AG04450 (cell line): ENCODE measurements at regions not wholly inside any gene's neighbourhood (a gene's known extent, or its start where the extent isn't known, plus 50 kb on each side); places are given as distances from the start of the nearest gene placed in this dataset.
"Not testable (repeated sequence)": the region's sequence is repeated elsewhere in the genome, so short reads cannot be mapped to it uniquely, and the experiment has no call there.

Experiments used
- CTCF ChIA-PET: fragments of 300-600, 350-600 bp; formaldehyde crosslinking; extraction: SDS; loops from one replicate; lab custom pipeline; 2022; ENCODE audit warnings: antibody characterized with exemption, inconsistent platforms; lab: Charles Lee
- POLR2A ChIA-PET: fragments of 350-600 bp; formaldehyde crosslinking; extraction: SDS; loops from one replicate; lab custom pipeline; 2021; ENCODE audit warnings: antibody characterized with exemption, inconsistent platforms; lab: Yijun Ruan, JAX
- DNase-seq: peaks from one replicate; pipeline ENCODE4 v3.0.0-alpha.2; 2011; ENCODE audit warnings: low read depth, low spot score
- H3K27ac ChIP-seq: one replicate; pipeline ENCODE4 v1.5.1; 2012; ENCODE audit warnings: low read depth, low read length, control low read depth
- H3K27me3 ChIP-seq: one replicate; pipeline ENCODE4 v1.6.0; 2012; ENCODE audit warnings: low read length; ENCODE audit not compliant: control insufficient read depth, insufficient read depth
- H3K4me3 ChIP-seq: 2 replicates; pipeline ENCODE4 v1.5.1; 2011; ENCODE audit warnings: mild to moderate bottlenecking, low read depth, low read length, control low read depth
- H3K9me3 ChIP-seq: 2 replicates; pipeline ENCODE4 v1.5.1; 2012; ENCODE audit warnings: low read length; ENCODE audit not compliant: control insufficient read depth, insufficient read depth
- TF ChIP-seq, protein P1 (sequence below): IDR thresholded peaks from 2 replicates; pipeline ENCODE4 v1.5.1; 2011; ENCODE audit warnings: low read depth, low read length, control low read depth, inconsistent platforms

DNA sequence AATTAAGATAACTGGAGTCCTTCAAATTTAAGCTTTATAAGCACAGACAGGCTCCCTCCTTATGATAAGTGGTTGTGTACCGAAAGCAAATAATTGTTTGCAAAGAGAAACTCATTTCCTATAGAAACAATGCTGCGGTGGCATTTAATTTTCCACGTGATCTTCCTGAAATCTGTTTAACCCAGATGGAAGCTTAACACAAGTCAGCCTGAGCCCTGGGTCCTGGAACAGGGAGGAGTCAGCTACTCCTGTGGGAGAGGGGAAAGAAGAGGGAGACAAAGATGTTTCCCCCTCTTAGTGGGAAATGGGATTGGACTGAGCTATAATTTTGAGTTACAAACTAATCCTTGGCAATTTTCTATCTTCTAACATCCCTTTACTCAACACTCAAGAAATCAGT lies 136.5 kb downstream of the ELOVL4 start:
- Histone ChIP-seq H3K27ac (no peak overlapping the region), H3K9me3 (no peaks in the 10 kb centered on the region), H3K27me3 (no peaks in the 10 kb centered on the region), H3K4me3 (no peak overlapping the region)
- TF ChIP-seq, protein P1, sequence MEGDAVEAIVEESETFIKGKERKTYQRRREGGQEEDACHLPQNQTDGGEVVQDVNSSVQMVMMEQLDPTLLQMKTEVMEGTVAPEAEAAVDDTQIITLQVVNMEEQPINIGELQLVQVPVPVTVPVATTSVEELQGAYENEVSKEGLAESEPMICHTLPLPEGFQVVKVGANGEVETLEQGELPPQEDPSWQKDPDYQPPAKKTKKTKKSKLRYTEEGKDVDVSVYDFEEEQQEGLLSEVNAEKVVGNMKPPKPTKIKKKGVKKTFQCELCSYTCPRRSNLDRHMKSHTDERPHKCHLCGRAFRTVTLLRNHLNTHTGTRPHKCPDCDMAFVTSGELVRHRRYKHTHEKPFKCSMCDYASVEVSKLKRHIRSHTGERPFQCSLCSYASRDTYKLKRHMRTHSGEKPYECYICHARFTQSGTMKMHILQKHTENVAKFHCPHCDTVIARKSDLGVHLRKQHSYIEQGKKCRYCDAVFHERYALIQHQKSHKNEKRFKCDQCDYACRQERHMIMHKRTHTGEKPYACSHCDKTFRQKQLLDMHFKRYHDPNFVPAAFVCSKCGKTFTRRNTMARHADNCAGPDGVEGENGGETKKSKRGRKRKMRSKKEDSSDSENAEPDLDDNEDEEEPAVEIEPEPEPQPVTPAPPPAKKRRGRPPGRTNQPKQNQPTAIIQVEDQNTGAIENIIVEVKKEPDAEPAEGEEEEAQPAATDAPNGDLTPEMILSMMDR, result no peak
- no peak for DNase-seq
- ChIA-PET POLR2A (no interaction called here), CTCF (interaction anchor here (0.8 kb wide), 1 partner anchor 57 kb away, joined by 4 read pairs; no protein-coding TSS in a partner anchor)

DNA sequence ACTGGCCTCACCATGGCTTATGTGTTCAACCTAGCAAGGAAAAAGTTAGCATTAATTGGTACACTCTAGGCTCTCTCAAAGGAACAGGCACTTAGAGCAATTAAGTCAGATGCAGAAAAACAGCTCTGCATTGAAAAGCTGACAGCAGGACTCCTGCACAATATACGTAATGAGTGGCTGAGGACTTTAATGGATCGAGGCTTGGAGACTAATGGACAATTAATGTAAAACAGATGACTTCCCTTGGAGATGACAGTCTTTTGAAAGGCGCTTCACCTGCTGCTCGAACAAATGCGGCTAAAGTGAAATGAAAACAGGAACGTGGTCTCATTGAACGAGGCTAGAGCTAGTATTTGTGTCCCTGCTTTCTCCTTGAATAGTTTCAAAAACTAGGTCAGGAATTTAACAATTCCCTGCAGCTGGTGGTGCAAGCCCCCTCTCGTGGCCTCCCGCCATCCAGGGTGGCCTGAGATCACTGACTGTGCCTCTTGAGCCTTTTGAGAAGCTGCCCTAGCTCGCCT lies 137.1 kb downstream of the ELOVL4 start:
- no peak for DNase-seq
- CTCF ChIA-PET, result interaction anchor here (0.6 to 1.0 kb wide), 2 partner anchors 58 to 224 kb away, joined by 4 to 5 read pairs; no protein-coding TSS in a partner anchor
- H3K27ac ChIP-seq, result no peak overlapping the region
- POLR2A ChIA-PET, result no interaction called here
- no peak overlapping the region for H3K4me3 ChIP-seq
- H3K9me3 ChIP-seq, result no peaks in the 10 kb centered on the region
- TF ChIP-seq, protein P1, result no peak
- H3K27me3 ChIP-seq, result no peaks in the 10 kb centered on the region

DNA sequence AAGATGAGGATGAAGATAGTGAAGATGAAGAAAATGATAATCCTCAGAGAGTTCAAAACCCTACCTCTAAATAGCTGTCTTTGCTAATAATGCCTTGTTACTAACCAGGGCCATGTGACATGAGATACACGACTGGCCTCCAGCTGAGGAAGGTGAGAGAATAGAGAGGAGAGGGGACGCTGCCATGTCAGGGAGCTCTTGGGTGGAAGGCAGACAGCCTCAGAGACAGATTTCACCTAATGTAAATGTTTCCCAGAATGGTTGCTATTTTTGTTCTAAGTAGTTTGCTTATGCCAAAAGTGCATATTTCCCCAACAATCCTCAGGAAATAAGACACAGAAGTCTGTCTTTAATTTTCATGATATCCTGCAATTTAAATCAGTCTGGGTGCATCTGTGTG lies 138.4 kb downstream of the ELOVL4 start:
- H3K27ac ChIP-seq, result no peak overlapping the region
- TF ChIP-seq, protein P1, result no peak
- H3K27me3 ChIP-seq, result no peaks in the 10 kb centered on the region
- DNase-seq, result no peak
- no peaks in the 10 kb centered on the region for H3K9me3 ChIP-seq
- ChIA-PET CTCF (interaction anchor here (2.0 kb wide), 1 partner anchor 60 kb away, joined by 7 read pairs; no protein-coding TSS in a partner anchor), POLR2A (no interaction called here)
- no peak overlapping the region for H3K4me3 ChIP-seq

DNA sequence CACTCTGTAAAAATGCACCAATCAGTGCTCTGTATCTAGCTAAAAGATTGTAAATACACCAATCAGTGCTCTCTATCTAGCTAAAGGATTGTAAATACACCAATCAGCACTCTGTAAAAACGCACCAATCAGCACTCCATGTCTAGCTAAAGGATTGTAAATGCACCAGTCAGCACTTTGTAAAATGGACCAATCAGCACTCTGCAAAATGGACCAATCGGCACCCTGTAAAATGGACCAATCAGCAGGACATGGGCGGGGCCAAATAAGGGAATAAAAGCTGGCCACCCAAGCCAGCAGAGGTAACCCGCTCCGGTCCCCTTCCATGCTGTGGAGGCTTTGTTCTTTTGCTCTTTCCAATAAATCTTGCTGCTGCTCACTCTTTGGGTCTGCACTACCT lies 140.7 kb downstream of the ELOVL4 start:
- DNase-seq, POLR2A ChIA-PET, H3K9me3 ChIP-seq, H3K27me3 ChIP-seq, H3K4me3 ChIP-seq, H3K27ac ChIP-seq, CTCF ChIA-PET: not testable (repeated sequence)

DNA sequence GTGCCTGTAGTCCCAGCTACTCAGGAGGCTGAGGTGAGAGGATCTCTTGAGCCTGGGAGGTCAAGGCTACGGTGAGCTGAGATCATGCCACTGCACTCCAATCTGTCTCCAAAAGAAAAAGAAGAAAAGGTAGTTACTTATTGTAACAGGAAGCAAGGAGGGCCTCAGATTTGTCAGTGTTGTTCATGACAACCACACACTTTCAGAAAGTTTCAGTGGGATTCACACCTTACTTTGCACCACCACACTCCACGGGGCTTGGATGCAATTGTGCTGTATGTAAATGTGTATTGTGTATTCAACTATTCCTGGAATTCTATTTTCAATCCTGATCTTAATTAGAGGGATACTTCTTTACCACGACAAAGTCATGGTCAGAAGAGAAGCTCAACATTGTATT lies 142.6 kb downstream of the ELOVL4 start:
- CTCF ChIA-PET, result interaction anchor here (1.1 kb wide), 1 partner anchor 9 kb away, joined by 4 read pairs; no protein-coding TSS in a partner anchor
- no peaks in the 10 kb centered on the region for H3K9me3 ChIP-seq
- no peak overlapping the region for H3K27ac ChIP-seq
- no peaks in the 10 kb centered on the region for H3K27me3 ChIP-seq
- no peak overlapping the region for H3K4me3 ChIP-seq
- POLR2A ChIA-PET, result no interaction called here
- DNase-seq, result no peak
- TF ChIP-seq, protein P1, result no peak
